ENCODE measurements at regions not wholly inside any gene's neighbourhood (a gene's known extent, or its start where the extent isn't known, plus 50 kb on each side); places are given as distances from the start of the nearest gene placed in this dataset.

GRCh38 chr22:49514641-49515040, 313.0 kb downstream of the BRD1 start:
- no peak for TF ChIP-seq CTCF (IDR thresholded peaks at IDR 0.05)
- no peak for TF ChIP-seq POLR2A (IDR thresholded peaks at IDR 0.05)
- no peak for TF ChIP-seq POLR2AphosphoS5 (IDR thresholded peaks at IDR 0.05)
- TF ChIP-seq EP300 (IDR thresholded peaks at IDR 0.05) = no peak
